ENCODE measurements at regions not wholly inside any gene's neighbourhood (a gene's known extent, or its start where the extent isn't known, plus 50 kb on each side); places are given as distances from the start of the nearest gene placed in this dataset.
"Not testable (repeated sequence)": the region's sequence is repeated elsewhere in the genome, so short reads cannot be mapped to it uniquely, and the experiment has no call there.

DNA sequence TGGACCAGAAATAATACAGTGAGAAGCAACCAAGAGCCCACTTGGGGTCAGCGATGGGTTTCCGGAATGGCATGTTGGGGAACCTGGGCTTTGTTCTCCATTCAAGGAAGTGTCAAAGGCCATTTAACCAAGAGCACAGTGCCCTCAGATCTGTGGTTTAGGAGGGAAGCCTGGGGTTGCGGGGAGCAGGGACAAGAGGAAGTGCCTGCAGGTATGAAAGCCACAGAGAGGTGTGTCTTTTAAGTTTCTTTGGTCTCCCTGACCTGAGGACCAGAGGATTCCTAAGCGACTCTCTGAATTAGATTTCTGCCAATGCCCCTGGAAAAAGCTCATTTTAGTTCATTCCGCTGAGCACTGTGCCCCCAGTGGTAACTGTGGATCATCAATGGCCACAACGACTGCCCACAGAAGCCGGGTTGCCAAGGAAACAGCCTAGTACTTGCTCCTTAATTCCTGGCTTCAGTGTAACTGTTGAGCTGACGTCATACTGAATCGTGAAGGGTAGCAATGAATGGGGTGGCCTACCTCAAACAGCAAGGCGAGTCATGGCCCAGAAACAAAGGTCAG is 107.3 kb upstream of the SPIN1 start:
- no peak for DNase-seq

DNA sequence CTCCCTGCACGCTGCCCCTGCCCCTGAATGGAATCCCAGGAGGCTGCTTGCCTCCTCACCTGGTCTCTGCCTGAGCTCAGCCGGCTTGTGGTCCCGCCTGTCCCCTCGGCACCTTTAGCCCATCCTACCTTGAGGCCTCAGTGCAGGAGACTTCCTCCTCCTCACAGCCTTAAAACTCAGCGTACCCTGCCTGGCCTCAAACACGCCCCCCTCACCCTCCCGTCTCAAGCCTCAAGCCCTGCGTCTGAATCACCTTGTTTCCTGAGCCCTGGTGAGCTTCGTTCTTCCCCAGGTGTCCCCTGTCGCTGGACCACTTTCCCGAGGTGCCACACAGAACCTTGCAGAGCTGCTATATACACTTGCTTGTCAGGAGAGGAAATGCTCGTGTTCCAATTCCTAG is 110.2 kb upstream of the SPIN1 start:
- no peak for DNase-seq

DNA sequence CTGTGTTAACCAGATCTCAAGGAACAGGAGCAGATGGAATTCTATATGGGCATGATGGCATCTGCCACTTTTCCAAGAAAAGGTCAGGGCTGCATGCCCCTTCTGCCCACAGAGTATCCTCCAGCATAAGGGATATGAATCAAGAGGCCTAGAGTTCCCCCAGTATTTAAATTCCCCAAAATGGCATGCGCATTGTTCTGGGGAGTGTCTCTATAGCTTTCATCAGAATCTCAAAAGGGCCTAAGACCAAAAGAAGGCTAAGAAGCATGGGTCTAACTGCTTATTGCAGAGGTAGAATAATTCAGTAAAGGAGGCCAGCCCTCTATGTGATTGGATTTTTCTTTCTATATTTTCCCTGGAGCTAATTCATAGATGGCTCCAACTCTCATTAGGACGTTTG is 114.2 kb upstream of the SPIN1 start:
- DNase-seq, result no peak

DNA sequence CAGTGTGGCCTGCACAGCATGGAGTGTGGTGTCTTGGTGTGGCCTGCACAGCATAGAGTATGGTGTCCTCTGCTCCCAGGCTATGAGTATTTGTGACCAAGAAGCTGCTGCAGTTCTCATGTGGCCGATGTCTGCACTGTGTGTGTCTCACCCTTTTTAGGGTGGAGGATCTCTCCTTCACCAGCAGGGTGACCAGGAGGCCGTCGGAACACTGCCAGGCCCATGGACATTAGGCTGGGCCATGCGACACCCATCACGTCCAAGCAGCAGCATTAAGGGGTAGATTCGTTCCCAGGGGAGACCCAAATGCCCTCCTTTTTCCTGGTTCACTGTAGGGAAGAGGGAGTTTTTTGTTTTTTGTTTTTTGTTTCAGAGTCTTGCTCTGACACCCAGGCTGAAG is 115.3 kb upstream of the SPIN1 start:
- DNase-seq, result no peak

DNA sequence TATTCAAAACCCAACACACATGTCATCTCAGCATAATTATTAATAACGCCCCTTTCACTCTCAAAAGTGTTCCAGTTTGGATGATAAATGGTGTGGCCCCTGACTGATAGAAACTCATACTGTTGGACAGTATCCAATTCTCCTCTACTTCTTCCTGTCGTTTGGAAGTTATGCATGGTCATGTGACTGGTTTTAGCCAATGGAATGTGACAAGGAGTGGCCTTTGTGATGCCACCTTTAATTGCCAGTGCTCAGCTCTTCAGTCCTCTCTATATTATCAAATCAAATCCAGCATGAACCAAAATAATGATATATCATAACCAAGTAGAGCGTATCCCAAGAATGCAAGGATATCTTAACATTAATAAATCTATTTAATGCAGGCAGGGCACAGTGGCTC is 117.8 kb upstream of the SPIN1 start:
- DNase-seq, result no peak

DNA sequence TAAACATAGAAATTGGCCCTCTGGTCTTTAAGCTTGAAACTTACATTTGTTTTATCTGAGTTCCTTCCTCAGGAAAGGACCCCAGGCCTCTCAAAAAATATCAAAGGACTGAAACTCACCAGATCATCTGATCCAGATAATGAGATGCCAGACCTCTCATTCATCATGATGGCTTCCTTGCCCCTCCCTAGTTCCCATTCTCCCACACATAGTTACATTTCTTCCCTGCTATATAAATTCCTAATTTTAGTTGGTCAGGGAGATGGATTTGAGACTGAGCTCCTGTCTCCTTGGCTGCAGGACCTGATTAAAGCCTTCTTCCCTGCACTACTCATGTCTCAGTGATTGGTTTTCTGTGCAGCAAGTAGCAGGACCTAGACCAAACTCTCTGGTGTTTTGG is 119.4 kb upstream of the SPIN1 start:
- no peak for DNase-seq

DNA sequence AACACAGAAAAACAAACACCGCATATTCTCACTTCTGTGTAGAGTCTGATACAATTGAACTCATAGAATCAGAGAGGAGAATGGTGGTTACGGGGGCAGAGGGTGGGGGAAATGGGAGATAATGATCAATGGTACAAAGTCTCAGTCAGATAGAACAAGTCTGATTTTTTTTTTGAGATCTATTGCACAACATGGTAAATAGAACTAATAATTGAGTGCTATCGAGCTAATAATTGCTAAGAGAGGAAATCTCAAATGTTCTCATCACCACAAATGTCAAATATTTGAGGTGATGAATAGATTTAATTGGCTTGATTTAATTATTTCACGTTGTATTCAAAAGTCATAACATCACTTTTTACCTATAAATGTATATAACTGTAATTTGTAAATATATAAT is 121.0 kb upstream of the SPIN1 start:
- no peak for DNase-seq

DNA sequence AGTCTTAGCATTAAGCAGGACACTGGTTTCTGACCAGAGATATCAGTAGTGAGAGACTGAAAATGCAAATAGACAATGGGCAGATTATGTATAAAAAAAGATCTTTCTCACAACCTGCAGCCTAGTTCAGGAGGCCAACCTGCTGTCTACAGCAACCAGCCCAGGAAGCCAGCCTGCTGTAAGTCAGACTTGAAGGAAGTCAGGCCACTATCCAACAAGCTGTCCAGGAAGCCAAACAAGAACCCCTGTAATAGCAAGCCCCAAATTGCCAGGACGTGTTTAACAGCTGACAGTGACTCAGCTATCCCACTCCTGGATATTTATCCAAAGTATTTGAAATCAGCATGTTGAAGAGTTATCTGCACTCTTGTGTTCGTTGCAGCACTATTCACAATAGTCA is 121.8 kb upstream of the SPIN1 start:
- no peak for DNase-seq

DNA sequence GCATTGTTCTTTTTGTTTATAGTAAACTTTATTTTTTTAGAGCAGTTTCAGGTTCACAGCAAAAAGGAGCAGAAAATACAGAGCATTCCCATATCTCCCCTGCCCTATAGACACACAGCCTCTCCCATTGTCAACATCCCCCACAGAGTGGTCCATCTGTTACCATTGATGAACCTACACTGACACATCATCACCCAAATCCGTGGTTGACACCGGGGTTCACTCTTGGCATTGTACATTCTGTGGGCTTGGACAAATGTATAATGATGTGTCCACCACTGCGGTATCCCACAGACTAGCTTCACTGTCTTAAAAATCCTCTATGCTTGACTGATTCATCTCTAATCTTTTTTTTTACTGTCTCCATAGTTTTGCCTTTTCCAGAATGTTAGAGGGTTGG is 120.7 kb upstream of the SPATA31C2 start:
- DNase-seq, result no peak

DNA sequence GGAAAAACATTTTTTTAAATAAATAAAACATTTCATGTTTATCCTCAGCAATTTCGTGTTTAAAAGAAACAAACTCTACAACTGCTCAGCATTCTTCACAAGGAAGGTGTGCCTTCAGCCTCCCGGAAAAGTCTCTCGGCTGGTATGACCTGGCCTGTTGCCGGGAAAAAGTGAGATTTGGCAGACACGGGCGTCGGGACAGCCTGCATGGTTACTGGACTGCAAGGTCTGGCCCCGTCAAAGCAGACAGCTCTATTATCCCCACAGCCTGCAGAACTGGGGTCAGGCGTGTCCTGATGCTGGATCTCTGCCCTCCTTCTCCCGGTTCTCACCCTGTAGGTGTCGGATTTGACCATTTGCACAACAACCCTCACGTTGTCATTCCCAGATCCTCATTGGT is 120.3 kb upstream of the SPATA31C2 start:
- no peak for DNase-seq

DNA sequence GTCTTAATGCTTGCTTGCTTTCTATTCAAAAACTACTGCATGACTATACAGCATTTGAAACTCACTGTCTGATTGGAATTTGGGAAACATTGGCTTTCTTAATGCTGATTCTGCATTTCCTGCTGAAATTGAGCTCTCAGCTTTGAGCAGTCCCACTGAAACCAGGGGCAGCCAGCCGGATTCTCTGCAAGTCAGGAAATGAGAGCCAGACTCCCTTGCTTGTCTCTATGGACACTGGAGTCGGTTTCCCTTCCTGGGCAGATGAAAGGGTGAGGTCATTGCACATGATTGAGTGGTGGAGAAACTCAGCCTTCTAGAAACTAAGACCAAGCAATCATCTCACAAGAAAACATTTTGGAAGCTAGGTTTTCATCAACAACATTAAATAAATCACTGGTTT is 119.7 kb upstream of the SPATA31C2 start:
- no peak for DNase-seq

DNA sequence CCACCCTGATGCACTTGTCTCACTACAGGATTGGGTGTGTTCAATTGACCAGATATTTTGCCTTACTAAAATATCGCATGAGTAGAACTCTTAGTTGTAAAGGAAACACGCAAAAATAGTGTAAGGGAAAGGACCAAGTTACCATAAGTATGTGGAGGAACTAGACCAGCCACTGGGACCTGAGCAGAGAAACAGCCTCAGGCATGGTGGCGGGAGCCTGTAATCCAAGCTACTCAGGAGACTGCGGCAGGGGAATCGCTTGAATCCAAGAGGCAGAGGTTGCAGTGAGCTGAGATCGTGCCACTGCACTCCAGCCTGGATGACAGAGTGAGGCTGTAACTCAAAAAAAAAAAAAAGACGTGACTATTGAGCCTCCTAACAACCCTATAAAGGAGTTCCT is 117.9 kb upstream of the SPATA31C2 start:
- DNase-seq, result no peak

DNA sequence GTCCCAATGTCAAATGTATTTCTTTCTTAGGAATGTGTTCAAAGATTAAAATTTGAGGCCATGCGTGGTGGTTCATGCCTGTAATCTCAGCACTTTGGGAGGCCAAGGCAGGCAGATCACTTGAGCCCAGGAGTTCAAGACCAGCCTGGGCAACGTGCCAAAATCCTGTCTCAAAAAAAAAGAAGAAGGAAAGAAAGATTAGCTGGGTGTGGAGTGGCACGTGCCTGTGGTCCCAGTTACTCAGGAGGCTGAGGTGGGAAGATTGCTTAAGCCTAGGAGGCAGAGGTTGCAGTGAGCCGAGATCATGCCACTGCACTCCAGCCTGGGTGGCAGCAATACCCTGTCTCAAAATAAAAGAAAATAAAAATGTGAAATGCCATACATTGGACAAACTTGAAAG is 117.5 kb upstream of the SPATA31C2 start:
- not testable (repeated sequence) for DNase-seq

DNA sequence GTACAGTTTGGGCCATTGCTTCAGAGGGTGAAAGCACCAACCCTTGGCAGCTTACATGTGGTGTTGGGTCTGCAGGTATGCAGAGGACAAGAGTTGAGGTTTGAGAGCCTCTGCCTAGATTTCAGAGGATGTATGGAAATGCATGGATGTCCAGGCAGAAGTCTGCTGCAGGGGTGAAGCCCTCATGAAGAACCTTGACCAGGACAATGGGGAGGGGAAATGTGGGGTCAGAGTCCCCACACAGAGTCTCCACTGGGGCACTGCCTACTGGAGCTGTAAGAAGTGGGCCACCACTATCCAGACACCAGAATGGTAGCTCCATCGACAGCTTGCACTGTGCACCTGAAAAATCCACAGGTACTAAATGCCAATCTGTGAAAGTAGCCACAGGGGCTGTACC is 113.6 kb upstream of the SPATA31C2 start:
- no peak for DNase-seq

DNA sequence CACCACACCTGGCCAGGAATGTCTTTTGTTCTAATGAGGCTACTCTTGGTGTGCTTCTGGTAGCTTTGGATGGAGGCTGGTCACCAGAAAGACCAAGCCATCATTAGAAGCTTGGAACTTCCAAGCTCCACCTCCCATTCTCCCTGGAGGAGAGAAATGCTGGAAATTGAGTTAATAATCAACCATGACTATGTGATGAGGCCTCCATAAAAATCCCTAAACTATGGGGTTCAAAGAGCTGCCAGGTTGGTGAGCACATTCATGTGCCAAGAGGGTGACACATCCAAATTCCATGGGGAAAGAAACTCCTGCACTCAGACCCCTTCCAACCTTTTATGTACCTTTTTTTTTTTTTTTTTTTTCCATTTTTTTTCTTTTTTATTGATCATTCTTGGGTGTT is 105.5 kb upstream of the SPATA31C2 start:
- no peak for DNase-seq

DNA sequence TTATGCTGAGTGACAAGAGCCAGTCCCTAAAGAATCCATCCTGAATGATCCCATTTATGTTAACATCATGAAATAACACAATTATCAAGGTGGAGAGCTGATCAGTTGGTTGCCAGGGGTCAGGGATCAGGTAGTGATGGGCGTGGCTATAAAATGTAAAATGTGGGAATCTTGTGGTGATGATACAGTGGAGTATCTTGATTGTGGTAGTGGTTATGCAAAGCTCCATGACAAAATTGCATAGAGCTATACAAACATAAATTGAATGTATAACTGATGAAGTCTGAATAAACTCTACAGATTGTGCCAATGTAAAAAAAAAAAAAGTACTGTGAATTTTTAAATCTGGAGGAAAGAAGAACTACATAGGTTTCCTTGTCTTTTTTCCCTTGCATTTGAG is 104.6 kb upstream of the SPATA31C2 start:
- DNase-seq, result no peak

DNA sequence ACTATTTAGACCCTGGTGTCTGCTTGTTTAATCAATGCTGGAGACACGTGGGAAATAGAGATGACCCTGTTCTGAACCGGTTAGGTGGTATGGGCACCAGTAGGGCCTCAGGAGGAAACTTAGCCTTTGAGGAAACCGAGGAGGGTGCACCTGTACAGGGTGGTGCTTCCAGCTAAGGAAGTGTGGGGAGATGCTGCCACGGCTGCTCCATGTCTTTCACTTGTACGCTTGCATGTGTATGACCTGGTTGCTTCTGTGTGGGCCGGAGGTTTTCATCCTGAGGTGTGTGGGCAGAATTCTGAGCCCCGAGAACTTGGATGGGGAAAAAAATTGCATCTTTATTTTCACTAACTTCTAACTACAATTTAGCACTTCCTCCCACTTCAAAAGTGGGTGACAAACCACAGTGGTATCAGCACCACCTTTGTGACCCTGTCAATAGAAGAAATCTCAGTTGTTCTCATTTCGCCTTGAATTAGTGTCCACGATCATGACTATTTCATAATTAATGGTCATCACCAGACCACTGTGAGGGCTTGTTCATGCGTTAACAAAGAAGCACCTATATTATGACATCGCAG is 99.8 kb upstream of the SPATA31C2 start:
- DNase-seq, result no peak

DNA sequence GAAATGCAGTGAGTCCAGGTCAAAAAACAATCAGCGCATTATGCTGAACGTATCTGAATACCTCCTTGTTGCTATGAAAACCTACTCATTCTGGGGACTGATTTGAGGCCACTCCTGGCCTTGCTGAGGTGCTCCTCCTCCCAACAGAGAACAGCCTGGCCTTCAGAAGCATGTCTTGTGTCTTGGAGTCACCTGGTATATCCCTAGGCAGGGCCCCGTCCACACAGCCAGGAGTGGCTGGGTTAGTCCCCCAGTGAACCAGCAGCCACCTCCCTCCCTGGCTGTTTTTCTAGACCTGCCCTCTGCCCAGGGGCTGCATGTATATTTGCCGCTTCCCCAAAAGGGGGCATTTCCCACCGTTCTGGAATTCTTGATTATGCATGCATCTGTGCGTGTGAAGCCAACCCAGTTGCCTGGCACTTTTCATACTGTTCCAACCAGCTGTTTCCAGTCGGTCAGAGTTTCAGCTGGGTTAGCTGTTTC is 99.2 kb upstream of the SPATA31C2 start:
- no peak for DNase-seq

DNA sequence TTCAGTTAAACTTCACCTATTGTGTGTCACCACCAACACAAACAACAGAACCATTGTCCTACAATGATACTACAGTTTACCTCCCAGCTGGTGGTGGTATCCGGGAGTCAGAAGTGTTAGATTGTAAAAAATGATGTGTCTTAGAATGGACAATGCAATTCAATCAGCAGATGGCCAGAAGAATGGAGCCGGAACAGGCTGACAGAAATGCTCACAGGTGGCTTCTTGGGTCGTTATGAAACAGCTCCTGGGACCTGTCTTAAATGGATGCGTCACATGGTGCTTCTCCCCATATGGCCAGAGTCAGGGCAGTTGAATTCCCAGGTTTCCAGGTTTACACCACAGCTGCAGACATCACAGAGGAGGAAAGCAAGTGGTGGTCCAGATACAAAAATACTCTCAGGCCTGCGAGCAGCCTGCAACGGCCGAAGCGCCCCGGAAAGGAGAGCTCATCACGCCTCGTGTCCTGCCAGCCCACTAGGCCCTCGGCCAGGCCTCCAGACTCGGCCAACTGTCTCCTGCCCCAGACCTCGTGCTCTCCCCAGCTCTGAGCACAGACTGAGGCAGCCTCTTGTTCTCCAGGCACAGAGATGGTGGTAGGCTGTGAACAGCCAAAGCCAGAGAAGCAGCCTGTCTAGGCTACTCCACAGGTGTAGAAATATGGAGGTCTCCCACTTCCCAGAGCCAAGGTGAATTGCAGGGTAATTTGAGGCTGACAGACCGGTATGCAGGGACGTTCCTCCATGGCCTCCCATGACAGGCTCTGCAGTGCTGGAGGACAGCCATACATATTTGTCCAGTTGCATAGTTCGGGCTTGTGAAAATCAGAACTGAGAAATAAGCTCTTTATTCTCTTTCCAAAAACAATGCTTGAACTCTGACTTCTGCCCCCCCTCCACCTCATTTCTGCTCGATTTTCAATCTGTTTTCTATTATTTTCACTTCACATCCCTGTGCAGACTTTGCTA is 98.5 kb upstream of the SPATA31C2 start:
- DNase-seq, result no peak

DNA sequence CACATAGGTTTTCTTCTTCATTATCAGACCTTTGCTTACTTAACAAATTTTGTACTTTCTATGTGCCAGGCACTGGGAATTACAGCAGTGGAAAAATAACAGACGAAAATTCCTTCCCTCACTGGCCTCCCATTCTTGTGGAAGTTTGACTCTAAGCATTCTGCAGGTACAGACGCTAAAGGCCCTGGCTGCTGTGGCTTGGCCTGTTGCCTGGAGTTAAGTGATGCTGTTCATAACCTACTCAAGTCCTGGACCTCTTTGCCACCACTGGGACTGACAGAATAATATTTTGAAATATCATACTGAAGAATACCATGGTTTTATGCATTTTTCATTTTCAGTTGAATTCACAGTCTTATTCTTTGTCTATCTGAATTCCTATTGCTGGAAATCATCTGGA is 97.3 kb upstream of the SPATA31C2 start:
- DNase-seq, result no peak

DNA sequence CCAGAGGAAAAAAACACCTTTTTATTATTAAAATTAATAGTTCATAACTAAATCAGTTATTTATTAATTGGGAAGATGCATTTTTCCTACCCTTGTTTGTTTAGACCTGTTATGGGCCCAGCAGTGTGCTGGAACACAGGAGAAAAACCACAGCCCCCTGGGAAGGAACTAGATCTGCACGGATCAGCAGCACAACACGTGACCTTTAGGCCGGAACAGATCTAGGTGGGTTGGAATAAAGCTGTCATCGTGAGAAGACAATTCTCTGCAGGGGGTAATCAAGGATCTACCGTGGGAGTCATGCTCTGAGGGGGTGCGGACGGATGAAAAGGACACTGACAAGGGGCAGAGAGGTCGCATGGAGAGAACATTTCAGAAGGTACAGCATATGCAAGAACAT is 95.8 kb upstream of the SPATA31C2 start:
- no peak for DNase-seq

DNA sequence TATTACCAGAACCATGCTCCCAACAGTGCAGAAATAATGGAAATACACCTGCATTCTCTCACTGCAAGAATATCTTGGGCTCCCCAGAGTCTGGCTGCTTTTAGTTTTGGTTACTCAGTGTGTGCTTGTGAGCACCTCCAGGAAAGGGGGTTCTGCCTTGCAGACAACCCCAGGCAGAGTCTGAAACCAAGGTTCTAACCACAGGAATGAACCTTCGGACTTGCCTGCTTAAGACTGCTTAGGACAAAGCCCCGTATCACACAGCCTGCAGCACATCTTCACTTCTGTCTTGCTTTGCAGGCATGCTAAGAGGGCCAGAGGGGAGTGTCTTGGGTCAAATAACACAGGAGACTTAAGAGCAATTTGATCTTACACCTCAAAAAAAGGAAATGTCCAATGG is 94.8 kb upstream of the SPATA31C2 start:
- DNase-seq, result no peak

DNA sequence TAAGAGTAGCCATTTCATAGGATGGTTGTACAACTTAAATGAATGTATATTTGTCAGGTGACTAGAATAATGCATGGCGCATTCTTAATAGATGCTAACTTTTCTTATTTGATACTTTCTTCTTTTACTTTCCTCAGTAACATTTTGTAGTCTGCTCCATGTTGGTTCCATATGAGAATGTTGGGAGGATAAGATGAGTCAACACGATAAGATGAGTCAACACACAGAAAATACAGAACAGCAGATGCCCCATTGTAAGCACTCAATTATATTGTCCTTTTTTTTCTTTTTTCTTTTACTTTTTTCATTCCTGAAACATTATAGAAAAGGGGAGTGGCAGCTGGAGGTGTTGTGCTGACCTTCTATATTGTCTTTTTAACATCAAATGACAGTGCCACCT is 92.3 kb upstream of the SPATA31C2 start:
- DNase-seq, result no peak

DNA sequence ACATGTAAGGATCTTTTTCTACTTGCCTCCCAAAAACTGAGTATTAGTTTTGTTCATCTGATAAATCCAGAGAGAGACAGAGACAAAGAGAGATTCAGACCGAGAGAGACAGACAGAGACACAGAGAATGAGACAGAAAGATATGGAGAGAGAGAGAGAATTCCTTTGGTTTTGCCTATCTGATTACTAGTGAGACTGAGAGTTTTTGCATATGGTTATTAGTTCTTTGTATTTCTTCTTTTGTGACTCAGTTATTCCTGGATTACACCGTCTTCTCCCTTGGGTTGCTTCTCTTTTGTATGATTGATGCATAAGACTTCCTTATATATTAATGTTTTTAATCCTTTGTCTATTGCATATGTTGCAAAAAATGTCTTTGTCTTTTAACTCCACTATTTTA is 91.2 kb upstream of the SPATA31C2 start:
- DNase-seq, result no peak
